DND-41 (cell line): ENCODE measurements at regions not wholly inside any gene's neighbourhood (a gene's known extent, or its start where the extent isn't known, plus 50 kb on each side); places are given as distances from the start of the nearest gene placed in this dataset.

Experiments used
- ATAC-seq: fragments of 200-7000 bp; cut with Tn5 transposase; 3 replicates; pipeline ENCODE4 v1.9.1; 2021; ENCODE audit warnings: low read depth; ENCODE audit not compliant: insufficient read depth
- DNase-seq: peaks from one replicate; pipeline ENCODE4 v3.0.0-alpha.2; 2020
- H2AFZ ChIP-seq: 2 replicates; pipeline ENCODE4 v1.6.0; 2012; ENCODE audit warnings: low read depth, low read length
- H3K27ac ChIP-seq: 2 replicates; pipeline ENCODE4 v1.5.1; 2012; ENCODE audit warnings: low read length, inconsistent platforms
- H3K27me3 ChIP-seq: fragments of 200-600 bp; sonication (generic); 2 replicates; pipeline ENCODE4 v1.6.0; 2012; ENCODE audit warnings: low read length, mild to moderate bottlenecking, inconsistent platforms; ENCODE audit not compliant: insufficient read depth, poor library complexity
- H3K36me3 ChIP-seq: 2 replicates; pipeline ENCODE4 v1.5.1; 2012; ENCODE audit warnings: low read length, inconsistent platforms; ENCODE audit not compliant: insufficient read depth
- H3K4me1 ChIP-seq: 2 replicates; pipeline ENCODE4 v1.5.1; 2012; ENCODE audit warnings: mild to moderate bottlenecking, low read length; ENCODE audit not compliant: insufficient read depth
- H3K4me2 ChIP-seq: 2 replicates; pipeline ENCODE4 v1.6.0; 2012; ENCODE audit warnings: mild to moderate bottlenecking, moderate library complexity, low read length, inconsistent platforms; ENCODE audit not compliant: insufficient read depth
- H3K4me3 ChIP-seq, 2 experiments: fragments of 200-600 bp in 1 of 2; shearing (Covaris generic) in 1 of 2; 2 replicates each; pipeline ENCODE4 v1.5.1; 2012 to 2016; ENCODE audit warnings: inconsistent platforms in 2 of 2, low read length in 2 of 2, mild to moderate bottlenecking in 2 of 2, low read depth in 1 of 2, moderate library complexity in 1 of 2
- H3K79me2 ChIP-seq: 2 replicates; pipeline ENCODE4 v1.6.0; 2012; ENCODE audit warnings: low read length, inconsistent platforms; ENCODE audit not compliant: insufficient read depth
- H3K9ac ChIP-seq: 2 replicates; pipeline ENCODE4 v1.6.0; 2012; ENCODE audit warnings: low read depth, mild to moderate bottlenecking, inconsistent platforms, low read length, moderate library complexity
- H3K9me3 ChIP-seq: 2 replicates; pipeline ENCODE4 v1.5.1; 2012; ENCODE audit warnings: low read length, moderate library complexity, mild to moderate bottlenecking, inconsistent platforms; ENCODE audit not compliant: insufficient read depth, severe bottlenecking
- H4K20me1 ChIP-seq: 2 replicates; pipeline ENCODE4 v1.6.0; 2012; ENCODE audit warnings: low read length; ENCODE audit not compliant: insufficient read depth
- CTCF ChIP-seq: IDR thresholded peaks from 2 replicates; pipeline ENCODE4 v1.5.1; 2012; ENCODE audit warnings: borderline replicate concordance, low read length, moderate library complexity, mild to moderate bottlenecking; ENCODE audit not compliant: poor library complexity, severe bottlenecking; ENCODE audit errors: extremely low read depth
- EZH2 ChIP-seq: IDR thresholded peaks from 3 replicates; pipeline ENCODE4 v1.6.1; 2012; ENCODE audit warnings: borderline replicate concordance, low read depth, mild to moderate bottlenecking, moderate library complexity, low read length, inconsistent platforms; ENCODE audit not compliant: severe bottlenecking

GRCh38 chr3:124461838-124462632 is 268.2 kb upstream of the UMPS start:
- H3K36me3 ChIP-seq: no peaks in the 10 kb centered on the region
- peaks cover 14% of the 10 kb centered on the region for H3K27me3 ChIP-seq
- no peak overlapping the region for H3K4me3 ChIP-seq
- H3K4me1 ChIP-seq: no peaks in the 10 kb centered on the region
- no peaks in the 10 kb centered on the region for H3K79me2 ChIP-seq
- no peak overlapping the region for H3K9ac ChIP-seq
- TF ChIP-seq EZH2 (no peak), CTCF (no peak)
- ATAC-seq (no peak), DNase-seq (no peak)
- H3K9me3 ChIP-seq: no peaks in the 10 kb centered on the region
- H3K27ac ChIP-seq: no peak overlapping the region
- H2AFZ ChIP-seq: no peak overlapping the region
- H4K20me1 ChIP-seq: no peaks in the 10 kb centered on the region
- no peak overlapping the region for H3K4me2 ChIP-seq

GRCh38 chr3:124463234-124463633 is 267.0 kb upstream of the UMPS start:
- TF ChIP-seq EZH2 (no peak), CTCF (no peak)
- H3K4me3 ChIP-seq: no peak overlapping the region
- DNase-seq: no peak
- no peak overlapping the region for H2AFZ ChIP-seq
- H3K27me3 ChIP-seq: peaks cover 14% of the 10 kb centered on the region
- no peaks in the 10 kb centered on the region for H3K4me1 ChIP-seq
- no peaks in the 10 kb centered on the region for H3K36me3 ChIP-seq
- H4K20me1 ChIP-seq: no peaks in the 10 kb centered on the region
- no peak overlapping the region for H3K27ac ChIP-seq
- no peak overlapping the region for H3K4me2 ChIP-seq
- H3K9ac ChIP-seq: no peak overlapping the region
- no peaks in the 10 kb centered on the region for H3K9me3 ChIP-seq
- H3K79me2 ChIP-seq: no peaks in the 10 kb centered on the region
- no peak for ATAC-seq

GRCh38 chr3:124467980-124468902 is 262.0 kb upstream of the UMPS start:
- no peak overlapping the region for H3K4me2 ChIP-seq
- DNase-seq: peak; percentile 48

More at GRCh38 chr3:124467980-124468902, 262.0 kb upstream of the UMPS start:
- H3K27ac ChIP-seq: no peak overlapping the region
- H3K4me1 ChIP-seq: no peaks in the 10 kb centered on the region
- TF ChIP-seq EZH2: no peak
- TF ChIP-seq CTCF: peak; percentile 95
- H2AFZ ChIP-seq: no peak overlapping the region
- no peaks in the 10 kb centered on the region for H3K9me3 ChIP-seq
- H3K27me3 ChIP-seq: peaks cover 2% of the 10 kb centered on the region
- H3K36me3 ChIP-seq: no peaks in the 10 kb centered on the region
- H3K9ac ChIP-seq: no peak overlapping the region
- no peaks in the 10 kb centered on the region for H4K20me1 ChIP-seq
- no peaks in the 10 kb centered on the region for H3K79me2 ChIP-seq
- peak; percentile 80 for ATAC-seq
- no peak overlapping the region for H3K4me3 ChIP-seq
